NCI-H2227 treated with DMSO at 0.1 percent for 48 hours (cell line): ENCODE measurements at regions not wholly inside any gene's neighbourhood (a gene's known extent, or its start where the extent isn't known, plus 50 kb on each side); places are given as distances from the start of the nearest gene placed in this dataset.

Source experiments
- DNase-seq: peaks from one replicate; lab custom pipeline; 2025; lab: John Stamatoyannopoulos, UW

DNA sequence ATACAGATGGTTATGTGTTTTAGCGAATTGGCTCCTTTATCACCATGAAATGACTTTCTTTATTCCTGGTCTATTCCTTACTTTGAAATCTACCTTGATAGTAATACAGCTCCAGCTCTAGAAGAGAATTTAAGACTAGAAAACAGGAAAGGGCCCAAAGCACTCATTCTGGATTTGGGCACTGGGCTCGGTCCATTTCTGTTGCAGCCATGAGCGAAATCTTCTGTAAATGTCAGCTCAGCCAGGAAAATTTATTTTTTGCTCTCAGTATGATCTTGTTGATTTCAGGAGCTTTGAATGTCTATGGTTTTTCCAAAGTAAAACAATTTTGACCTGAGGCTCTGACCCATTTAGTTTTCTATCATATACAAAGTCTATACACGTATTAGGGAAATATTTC lies 104.1 kb downstream of the DIRAS2 start:
- no peak for DNase-seq

GRCh38 chr9:90539286-90539685 lies 103.3 kb downstream of the DIRAS2 start:
- no peak for DNase-seq

DNA sequence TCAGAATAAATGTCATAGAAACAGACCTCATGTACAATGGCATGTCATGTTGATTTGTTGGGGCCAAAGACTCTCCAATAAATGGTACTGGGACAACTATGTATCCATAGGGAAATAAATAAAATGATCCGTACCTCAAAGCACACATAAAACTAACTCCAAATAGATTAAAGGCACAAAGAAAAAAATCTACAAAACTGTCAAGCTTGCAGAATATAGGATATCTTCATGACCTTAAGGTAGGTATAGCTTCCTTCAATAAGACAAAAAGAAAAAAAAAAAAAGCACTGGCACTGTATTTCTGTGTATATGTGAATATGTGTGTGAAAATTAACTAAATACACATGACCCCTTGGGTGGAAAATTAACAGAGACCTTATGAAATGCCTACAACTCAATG lies 101.9 kb downstream of the DIRAS2 start:
- DNase-seq: no peak

DNA sequence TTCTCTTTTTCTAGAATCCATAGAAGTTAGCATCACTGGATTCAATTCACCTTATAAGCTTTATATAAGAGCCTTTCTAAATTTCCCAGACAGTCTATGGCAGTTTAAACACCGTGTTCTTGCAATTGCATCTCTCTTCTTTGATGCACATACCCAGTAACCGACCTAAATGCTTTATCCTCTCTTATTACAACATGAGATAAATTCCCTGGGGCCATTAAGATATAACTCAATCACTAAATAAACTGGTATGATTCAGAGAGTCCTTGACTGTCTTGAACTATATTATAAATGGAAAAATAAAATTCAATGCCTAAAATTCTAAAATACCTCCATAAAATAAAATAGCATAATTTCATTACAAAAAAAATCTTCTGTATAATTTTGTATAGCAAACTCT lies 98.1 kb downstream of the DIRAS2 start:
- no peak for DNase-seq

DNA sequence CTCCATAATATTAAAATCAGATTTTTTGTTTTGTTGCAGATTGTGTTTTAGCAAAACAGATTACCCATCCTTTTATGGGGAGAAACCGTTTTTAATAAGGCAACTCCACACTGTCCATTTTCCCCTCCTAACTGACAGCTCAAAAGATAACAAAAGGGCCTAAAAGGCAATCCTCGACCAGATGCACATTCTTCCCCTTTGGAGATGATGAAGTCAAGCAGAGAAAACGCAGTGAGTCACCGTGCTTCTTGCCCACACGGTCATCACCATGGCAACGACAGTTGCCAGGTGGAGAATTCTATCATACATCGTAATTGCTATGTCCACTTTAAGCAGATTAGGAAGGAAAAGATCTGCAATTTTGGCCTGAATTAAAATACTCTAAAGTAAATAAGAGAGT lies 96.4 kb downstream of the DIRAS2 start:
- DNase-seq: peak; percentile 86

DNA sequence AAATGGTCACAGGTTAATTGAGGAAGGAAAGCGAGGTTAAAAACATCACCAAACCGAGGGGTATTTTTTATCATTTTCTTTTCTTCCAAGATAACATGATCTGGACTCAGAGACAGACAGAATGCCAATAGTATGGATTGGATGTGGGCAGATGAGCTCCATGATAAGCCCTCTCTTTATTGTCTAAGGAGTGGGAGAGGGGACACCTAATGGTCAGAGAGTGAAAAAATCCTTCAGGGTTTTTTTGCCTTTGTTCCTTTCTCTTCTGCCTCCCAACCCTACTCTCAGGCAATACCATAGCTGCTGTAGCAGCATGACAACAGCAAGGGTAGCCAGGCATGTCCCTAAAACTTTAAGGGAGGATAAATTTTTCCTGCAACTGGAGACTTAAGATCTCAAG lies 94.7 kb downstream of the DIRAS2 start:
- no peak for DNase-seq

- DNase-seq: no peak
Observed at GRCh38 chr9:90552317-90552716, 90.3 kb downstream of the DIRAS2 start.

- DNase-seq: no peak
Observed at GRCh38 chr9:90555351-90556057, 87.1 kb downstream of the DIRAS2 start.

DNA sequence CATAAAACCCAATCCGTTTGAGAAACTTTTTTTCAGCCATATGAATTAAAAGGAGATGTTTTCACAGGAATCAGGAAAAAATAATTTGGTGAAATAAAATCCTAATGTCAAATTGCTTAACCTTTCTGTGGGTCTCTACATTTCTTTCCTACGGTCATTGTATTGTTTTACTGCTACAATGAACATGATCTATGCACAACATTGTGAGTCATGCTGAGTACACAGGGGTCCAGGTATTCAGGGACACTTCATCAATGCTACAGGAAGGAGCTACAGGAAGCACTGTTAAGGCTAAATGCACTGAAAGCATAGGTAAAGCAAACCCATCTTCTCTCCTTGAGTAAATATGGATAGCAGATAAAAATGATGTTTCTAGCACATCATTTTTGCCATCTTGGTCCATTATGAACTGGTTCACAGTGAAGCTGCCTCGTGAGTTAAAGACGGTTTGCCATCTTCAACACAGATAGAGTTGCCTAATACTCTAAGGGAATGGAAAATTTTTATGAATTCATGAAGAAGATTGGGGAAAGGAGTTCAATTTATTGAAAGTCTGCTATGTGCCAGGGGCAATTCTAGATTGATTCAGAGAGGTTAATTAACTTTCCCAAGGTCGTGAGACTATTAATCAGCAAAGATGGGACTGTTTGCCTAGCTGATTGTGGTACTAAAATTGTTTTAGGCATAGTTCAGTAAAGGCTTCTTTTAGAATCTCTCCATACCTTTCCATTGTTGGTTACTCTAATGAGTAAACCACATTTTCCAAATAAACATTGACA lies 85.5 kb downstream of the DIRAS2 start:
- no peak for DNase-seq

- no peak for DNase-seq
Observed at GRCh38 chr9:90559075-90560073, 83.2 kb downstream of the DIRAS2 start.
